OCI-LY1 (cell line): ENCODE measurements at regions not wholly inside any gene's neighbourhood (a gene's known extent, or its start where the extent isn't known, plus 50 kb on each side); places are given as distances from the start of the nearest gene placed in this dataset.

Source experiments
- H2AFZ ChIP-seq: fragments of 200-600 bp; sonication (generic), shearing (Covaris generic); 2 replicates; pipeline ENCODE4 v1.6.0; 2014; ENCODE audit warnings: antibody characterized with exemption, mild to moderate bottlenecking, low read length
- H3F3A ChIP-seq: fragments of 200-600 bp; sonication (generic), shearing (Covaris generic); 2 replicates; pipeline ENCODE4 v1.6.0; 2014; ENCODE audit warnings: mild to moderate bottlenecking, antibody characterized with exemption, low read length, moderate library complexity; ENCODE audit not compliant: insufficient read depth
- H3K27ac ChIP-seq: fragments of 200-600 bp; sonication (generic); 2 replicates; pipeline ENCODE4 v1.5.1; 2014; ENCODE audit warnings: low read length, mixed run types, mild to moderate bottlenecking, low read depth; ENCODE audit not compliant: poor library complexity, severe bottlenecking
- H3K27me3 ChIP-seq: fragments of 200-600 bp; sonication (generic); 2 replicates; pipeline ENCODE4 v1.6.0; 2014; ENCODE audit warnings: antibody characterized with exemption, mild to moderate bottlenecking, low read length, moderate library complexity; ENCODE audit not compliant: insufficient read depth
- H3K36me3 ChIP-seq: fragments of 200-600 bp; sonication (generic); 2 replicates; pipeline ENCODE4 v1.6.1; 2014; ENCODE audit warnings: mild to moderate bottlenecking, antibody characterized with exemption, low read length, moderate library complexity, mixed read lengths; ENCODE audit not compliant: insufficient read depth
- H3K4me1 ChIP-seq: fragments of 200-600 bp; sonication (generic); 2 replicates; pipeline ENCODE4 v1.5.1; 2014; ENCODE audit warnings: mild to moderate bottlenecking, low read length, moderate library complexity; ENCODE audit not compliant: insufficient read depth, severe bottlenecking
- H3K4me2 ChIP-seq: fragments of 200-600 bp; sonication (generic), shearing (Covaris generic); 2 replicates; pipeline ENCODE4 v1.6.1; 2014; ENCODE audit warnings: low read length
- H3K4me3 ChIP-seq: fragments of 200-600 bp; sonication (generic); 2 replicates; pipeline ENCODE4 v1.5.1; 2014; ENCODE audit warnings: low read length, low read depth, mild to moderate bottlenecking, mixed read lengths; ENCODE audit not compliant: poor library complexity, severe bottlenecking
- H3K79me2 ChIP-seq: fragments of 200-600 bp; shearing (Covaris generic); 2 replicates; pipeline ENCODE4 v1.6.1; 2016; ENCODE audit warnings: mixed run types, low read length, mixed read lengths; ENCODE audit not compliant: insufficient read depth
- H3K9ac ChIP-seq: fragments of 200-600 bp; sonication (generic), shearing (Covaris generic); 2 replicates; pipeline ENCODE4 v1.6.1; 2014; ENCODE audit warnings: mild to moderate bottlenecking, low read length, mixed read lengths
- H3K9me2 ChIP-seq: fragments of 200-600 bp; sonication (generic), shearing (Covaris generic); 2 replicates; pipeline ENCODE4 v1.6.1; 2014; ENCODE audit warnings: low read depth, mild to moderate bottlenecking, low read length, mixed read lengths
- H3K9me3 ChIP-seq: fragments of 200-600 bp; shearing (Covaris generic); 2 replicates; pipeline ENCODE4 v1.6.1; 2014; ENCODE audit warnings: low read length, mixed read lengths
- H4K20me1 ChIP-seq: fragments of 200-600 bp; sonication (generic), shearing (Covaris generic); 2 replicates; pipeline ENCODE4 v1.6.0; 2016; ENCODE audit warnings: mild to moderate bottlenecking, low read length; ENCODE audit not compliant: insufficient read depth
- EZH2 ChIP-seq: fragments of 200-600 bp; sonication (generic), shearing (Covaris generic); IDR thresholded peaks from 2 replicates; pipeline ENCODE4 v1.8.0; 2017; ENCODE audit warnings: borderline replicate concordance, mixed run types, mild to moderate bottlenecking, antibody characterized with exemption, low read length, moderate library complexity, mixed read lengths
- TF ChIP-seq, protein P1 (sequence below): fragments of 200-600 bp; sonication (generic), shearing (Covaris generic); IDR thresholded peaks from 2 replicates; pipeline ENCODE4 v1.5.1; 2017; ENCODE audit warnings: mild to moderate bottlenecking, antibody characterized with exemption, low read length, moderate library complexity, mixed read lengths

GRCh38 chr4:67082746-67083145, 462.6 kb downstream of the CENPC start:
- Histone ChIP-seq H3K79me2 (no peaks in the 10 kb centered on the region), H3K9ac (no peak overlapping the region), H3K27ac (no peak overlapping the region), H2AFZ (no peak overlapping the region), H3K27me3 (no peaks in the 10 kb centered on the region), H3K9me3 (no peaks in the 10 kb centered on the region), H3K4me2 (no peak overlapping the region), H3K4me1 (no peaks in the 10 kb centered on the region), H3K36me3 (no peaks in the 10 kb centered on the region), H3K9me2 (no peaks in the 10 kb centered on the region), H3F3A (no peaks in the 10 kb centered on the region), H4K20me1 (no peaks in the 10 kb centered on the region), H3K4me3 (no peak overlapping the region)
- TF ChIP-seq, protein P1, sequence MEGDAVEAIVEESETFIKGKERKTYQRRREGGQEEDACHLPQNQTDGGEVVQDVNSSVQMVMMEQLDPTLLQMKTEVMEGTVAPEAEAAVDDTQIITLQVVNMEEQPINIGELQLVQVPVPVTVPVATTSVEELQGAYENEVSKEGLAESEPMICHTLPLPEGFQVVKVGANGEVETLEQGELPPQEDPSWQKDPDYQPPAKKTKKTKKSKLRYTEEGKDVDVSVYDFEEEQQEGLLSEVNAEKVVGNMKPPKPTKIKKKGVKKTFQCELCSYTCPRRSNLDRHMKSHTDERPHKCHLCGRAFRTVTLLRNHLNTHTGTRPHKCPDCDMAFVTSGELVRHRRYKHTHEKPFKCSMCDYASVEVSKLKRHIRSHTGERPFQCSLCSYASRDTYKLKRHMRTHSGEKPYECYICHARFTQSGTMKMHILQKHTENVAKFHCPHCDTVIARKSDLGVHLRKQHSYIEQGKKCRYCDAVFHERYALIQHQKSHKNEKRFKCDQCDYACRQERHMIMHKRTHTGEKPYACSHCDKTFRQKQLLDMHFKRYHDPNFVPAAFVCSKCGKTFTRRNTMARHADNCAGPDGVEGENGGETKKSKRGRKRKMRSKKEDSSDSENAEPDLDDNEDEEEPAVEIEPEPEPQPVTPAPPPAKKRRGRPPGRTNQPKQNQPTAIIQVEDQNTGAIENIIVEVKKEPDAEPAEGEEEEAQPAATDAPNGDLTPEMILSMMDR = no peak
- TF ChIP-seq EZH2 = no peak

DNA sequence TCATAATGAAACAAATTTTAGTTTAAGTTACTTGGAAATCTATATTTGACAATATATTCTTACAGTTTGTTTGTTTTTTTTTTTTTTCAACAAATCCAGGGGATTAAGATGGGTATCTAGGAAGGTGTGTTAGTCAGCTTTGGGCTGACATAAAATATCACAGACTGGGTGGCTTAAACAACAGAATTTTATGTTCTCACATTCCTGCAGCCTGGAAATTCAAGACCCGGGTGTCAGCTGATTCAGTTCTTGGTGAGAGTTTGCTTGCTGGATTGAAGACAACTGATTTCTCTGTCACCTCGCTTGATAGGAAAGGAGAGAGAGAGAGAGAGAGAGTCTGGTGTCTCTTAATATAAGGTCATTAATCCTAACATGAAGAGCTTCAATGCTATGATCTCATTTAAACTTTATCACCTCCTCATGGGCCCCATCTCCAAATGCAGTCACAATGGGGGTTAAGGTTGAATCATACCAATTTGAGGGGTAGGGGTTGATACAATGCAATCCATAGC, 465.2 kb downstream of the CENPC start:
- no peaks in the 10 kb centered on the region for H3F3A ChIP-seq
- H3K27ac ChIP-seq = no peak overlapping the region
- H3K9me3 ChIP-seq = no peaks in the 10 kb centered on the region
- H3K4me1 ChIP-seq = no peaks in the 10 kb centered on the region
- no peaks in the 10 kb centered on the region for H3K9me2 ChIP-seq
- no peak overlapping the region for H3K4me2 ChIP-seq
- no peak overlapping the region for H3K4me3 ChIP-seq
- no peak overlapping the region for H2AFZ ChIP-seq
- H3K9ac ChIP-seq = no peak overlapping the region
- H4K20me1 ChIP-seq = no peaks in the 10 kb centered on the region
- no peaks in the 10 kb centered on the region for H3K79me2 ChIP-seq
- H3K36me3 ChIP-seq = no peaks in the 10 kb centered on the region
- TF ChIP-seq, protein P1 = no peak
- TF ChIP-seq EZH2 = no peak
- no peaks in the 10 kb centered on the region for H3K27me3 ChIP-seq

GRCh38 chr4:67071641-67072040, 473.7 kb downstream of the CENPC start:
- H3K9me2 ChIP-seq = no peaks in the 10 kb centered on the region
- no peaks in the 10 kb centered on the region for H3K27me3 ChIP-seq
- H2AFZ ChIP-seq = no peak overlapping the region
- TF ChIP-seq EZH2 = no peak
- TF ChIP-seq, protein P1 = no peak
- no peaks in the 10 kb centered on the region for H3K79me2 ChIP-seq
- no peak overlapping the region for H3K27ac ChIP-seq
- no peaks in the 10 kb centered on the region for H3F3A ChIP-seq
- H3K9me3 ChIP-seq = no peaks in the 10 kb centered on the region
- H3K4me3 ChIP-seq = no peak overlapping the region
- H3K4me2 ChIP-seq = no peak overlapping the region
- no peaks in the 10 kb centered on the region for H3K4me1 ChIP-seq
- no peak overlapping the region for H3K9ac ChIP-seq
- no peaks in the 10 kb centered on the region for H4K20me1 ChIP-seq
- no peaks in the 10 kb centered on the region for H3K36me3 ChIP-seq
